ENCODE measurements at regions not wholly inside any gene's neighbourhood (a gene's known extent, or its start where the extent isn't known, plus 50 kb on each side); places are given as distances from the start of the nearest gene placed in this dataset.

DNA sequence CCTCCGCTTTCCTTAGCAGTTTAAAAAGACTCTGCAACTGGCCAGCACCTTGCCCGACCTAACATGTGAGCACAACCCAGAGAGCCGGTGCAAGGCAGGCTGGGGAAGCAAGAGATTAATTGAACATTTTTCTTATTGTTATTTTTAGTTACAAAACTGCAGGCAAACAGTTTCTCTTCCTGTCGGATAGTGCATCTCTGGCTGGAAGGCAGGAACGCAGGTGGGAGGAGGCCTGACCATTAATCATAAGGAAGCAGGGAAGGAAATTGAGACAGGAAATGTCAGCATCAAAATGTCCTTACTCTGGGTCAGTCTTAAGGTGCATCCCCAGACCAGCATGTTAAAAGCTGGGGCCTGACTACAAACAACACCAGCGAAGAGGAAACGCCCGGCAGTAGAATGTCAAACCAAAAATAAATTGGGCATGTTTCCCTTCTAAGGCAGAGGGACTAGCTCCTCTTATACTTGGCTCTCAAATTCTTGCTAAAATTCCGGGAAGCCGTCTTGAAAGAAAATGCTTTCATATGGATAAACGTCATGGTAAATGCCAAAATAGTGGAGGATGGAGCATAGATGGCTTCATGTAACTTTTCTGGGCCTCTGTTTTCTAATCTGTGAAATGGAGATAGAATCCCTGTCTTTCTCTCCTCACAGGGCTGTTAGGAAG is 226.8 kb downstream of the RAP2A start:
- H3K36me3 Mint-ChIP-seq (ENCODE audit: low read depth) = no peaks in the 10 kb centered on the region
- peaks cover 5% of the 10 kb centered on the region for H3K9me3 Mint-ChIP-seq (ENCODE audit: low read depth)
- H3K27ac Mint-ChIP-seq (ENCODE audit: unreplicated experiment) = no peak overlapping the region
- H3K4me3 Mint-ChIP-seq (ENCODE audit: unreplicated experiment) = no peak overlapping the region
- no peaks in the 10 kb centered on the region for H3K4me1 Mint-ChIP-seq (ENCODE audit: low read depth)
- TF ChIP-seq, protein P1, sequence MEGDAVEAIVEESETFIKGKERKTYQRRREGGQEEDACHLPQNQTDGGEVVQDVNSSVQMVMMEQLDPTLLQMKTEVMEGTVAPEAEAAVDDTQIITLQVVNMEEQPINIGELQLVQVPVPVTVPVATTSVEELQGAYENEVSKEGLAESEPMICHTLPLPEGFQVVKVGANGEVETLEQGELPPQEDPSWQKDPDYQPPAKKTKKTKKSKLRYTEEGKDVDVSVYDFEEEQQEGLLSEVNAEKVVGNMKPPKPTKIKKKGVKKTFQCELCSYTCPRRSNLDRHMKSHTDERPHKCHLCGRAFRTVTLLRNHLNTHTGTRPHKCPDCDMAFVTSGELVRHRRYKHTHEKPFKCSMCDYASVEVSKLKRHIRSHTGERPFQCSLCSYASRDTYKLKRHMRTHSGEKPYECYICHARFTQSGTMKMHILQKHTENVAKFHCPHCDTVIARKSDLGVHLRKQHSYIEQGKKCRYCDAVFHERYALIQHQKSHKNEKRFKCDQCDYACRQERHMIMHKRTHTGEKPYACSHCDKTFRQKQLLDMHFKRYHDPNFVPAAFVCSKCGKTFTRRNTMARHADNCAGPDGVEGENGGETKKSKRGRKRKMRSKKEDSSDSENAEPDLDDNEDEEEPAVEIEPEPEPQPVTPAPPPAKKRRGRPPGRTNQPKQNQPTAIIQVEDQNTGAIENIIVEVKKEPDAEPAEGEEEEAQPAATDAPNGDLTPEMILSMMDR (IDR thresholded peaks at IDR 0.05) = no peak
- DNase-seq (ENCODE audit: low spot score) = no peak
- no peaks in the 10 kb centered on the region for H3K27me3 Mint-ChIP-seq (ENCODE audit: low read depth)

DNA sequence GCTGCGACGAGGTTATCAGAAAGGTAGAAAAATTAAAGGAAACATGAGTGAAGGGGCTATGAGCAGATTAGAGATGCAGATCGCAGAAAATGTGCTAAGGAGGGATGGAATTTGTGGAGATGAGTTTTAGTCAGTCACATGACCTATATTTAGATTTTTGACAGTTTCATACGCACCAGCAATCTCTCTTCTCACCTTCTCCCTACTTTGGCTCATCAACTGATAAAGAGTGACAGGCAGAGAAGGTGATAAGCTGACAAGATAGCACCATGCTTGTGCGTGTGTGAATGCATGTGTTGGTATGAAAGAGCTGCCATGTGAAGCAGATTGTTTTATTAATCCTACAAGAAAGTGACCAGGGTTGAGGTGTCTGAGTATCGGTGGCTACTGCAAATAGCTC is 252.6 kb downstream of the RAP2A start:
- Mint-ChIP-seq H3K36me3 (ENCODE audit: low read depth) (no peaks in the 10 kb centered on the region), H3K27ac (ENCODE audit: unreplicated experiment) (no peak overlapping the region), H3K4me3 (ENCODE audit: unreplicated experiment) (no peak overlapping the region), H3K27me3 (ENCODE audit: low read depth) (peaks cover 12% of the 10 kb centered on the region), H3K4me1 (ENCODE audit: low read depth) (no peaks in the 10 kb centered on the region), H3K9me3 (ENCODE audit: low read depth) (peaks cover 8% of the 10 kb centered on the region)
- TF ChIP-seq, protein P1 (IDR thresholded peaks at IDR 0.05) = no peak
- no peak for DNase-seq (ENCODE audit: low spot score)

- no peaks in the 10 kb centered on the region for H3K36me3 Mint-ChIP-seq (ENCODE audit: low read depth)
- H3K9me3 Mint-ChIP-seq (ENCODE audit: low read depth) = peaks cover 8% of the 10 kb centered on the region
- TF ChIP-seq, protein P1 (IDR thresholded peaks at IDR 0.05) = no peak
- no peak for DNase-seq (ENCODE audit: low spot score)
- H3K4me3 Mint-ChIP-seq (ENCODE audit: unreplicated experiment) = no peak overlapping the region
- peaks cover 3% of the 10 kb centered on the region for H3K27me3 Mint-ChIP-seq (ENCODE audit: low read depth)
- H3K4me1 Mint-ChIP-seq (ENCODE audit: low read depth) = no peaks in the 10 kb centered on the region
- H3K27ac Mint-ChIP-seq (ENCODE audit: unreplicated experiment) = no peak overlapping the region
Measured at GRCh38 chr13:97692628-97693027, 258.7 kb downstream of the RAP2A start.

DNA sequence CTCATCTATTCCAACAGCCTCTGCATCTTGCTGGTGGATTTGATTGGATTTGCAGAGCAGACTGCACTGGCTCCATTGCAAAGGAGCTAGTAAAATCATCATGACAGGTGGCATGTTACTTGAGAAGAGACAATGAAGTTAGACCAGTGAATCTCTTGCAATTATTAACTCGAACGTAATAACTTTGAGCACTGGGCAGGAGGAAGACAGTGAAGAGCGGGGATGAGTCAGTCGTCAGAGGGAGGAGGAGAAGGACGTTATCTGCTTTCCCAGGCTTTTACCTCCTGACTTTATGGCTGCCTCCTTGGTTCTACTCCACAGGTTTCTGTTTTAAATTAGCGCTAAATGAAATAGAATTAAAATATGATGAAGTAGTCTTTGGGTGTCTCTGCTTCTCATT is 257.8 kb upstream of the IPO5 start:
- H3K36me3 Mint-ChIP-seq (ENCODE audit: low read depth) = no peaks in the 10 kb centered on the region
- no peak overlapping the region for H3K27ac Mint-ChIP-seq (ENCODE audit: unreplicated experiment)
- DNase-seq (ENCODE audit: low spot score) = no peak
- H3K4me1 Mint-ChIP-seq (ENCODE audit: low read depth) = no peaks in the 10 kb centered on the region
- TF ChIP-seq, protein P1 (IDR thresholded peaks at IDR 0.05) = no peak
- peaks cover 7% of the 10 kb centered on the region for H3K27me3 Mint-ChIP-seq (ENCODE audit: low read depth)
- no peak overlapping the region for H3K4me3 Mint-ChIP-seq (ENCODE audit: unreplicated experiment)
- peaks cover 3% of the 10 kb centered on the region for H3K9me3 Mint-ChIP-seq (ENCODE audit: low read depth)

- no peaks in the 10 kb centered on the region for H3K9me3 Mint-ChIP-seq (ENCODE audit: low read depth)
- no peaks in the 10 kb centered on the region for H3K36me3 Mint-ChIP-seq (ENCODE audit: low read depth)
- no peak overlapping the region for H3K27ac Mint-ChIP-seq (ENCODE audit: unreplicated experiment)
- DNase-seq (ENCODE audit: low spot score) = no peak
- no peak overlapping the region for H3K4me3 Mint-ChIP-seq (ENCODE audit: unreplicated experiment)
- no peaks in the 10 kb centered on the region for H3K4me1 Mint-ChIP-seq (ENCODE audit: low read depth)
- TF ChIP-seq, protein P1 (IDR thresholded peaks at IDR 0.05) = no peak
- peaks cover 4% of the 10 kb centered on the region for H3K27me3 Mint-ChIP-seq (ENCODE audit: low read depth)
Measured at GRCh38 chr13:97696921-97697320, 256.6 kb upstream of the IPO5 start.

Measured in chondrocyte (in vitro differentiated cells).